G401.6 (cell line): ENCODE measurements at regions not wholly inside any gene's neighbourhood (a gene's known extent, or its start where the extent isn't known, plus 50 kb on each side); places are given as distances from the start of the nearest gene placed in this dataset.

Source experiments
- FAIRE-seq: peaks from 2 replicates; lab custom pipeline; 2012; peaks lifted over from hg19 to GRCh38; lab: Jason Lieb, UNC

GRCh38 chr10:57535306-57535705 is 732.4 kb downstream of the IPMK start:
- no peak for FAIRE-seq

GRCh38 chr10:57513637-57514036 is 754.1 kb downstream of the IPMK start:
- FAIRE-seq: no peak

- FAIRE-seq: no peak
Observed at GRCh38 chr10:57507788-57508187, 759.9 kb downstream of the IPMK start.

GRCh38 chr10:57506414-57507094 is 761.1 kb downstream of the IPMK start:
- FAIRE-seq: no peak

- no peak for FAIRE-seq
Observed at GRCh38 chr10:57494486-57494885, 773.2 kb downstream of the IPMK start.

GRCh38 chr10:57482259-57482658 is 785.4 kb downstream of the IPMK start:
- no peak for FAIRE-seq

GRCh38 chr10:57472823-57473619 is 794.7 kb downstream of the IPMK start:
- no peak for FAIRE-seq

- FAIRE-seq: no peak
Observed at GRCh38 chr10:57468894-57469432, 798.7 kb downstream of the IPMK start.

GRCh38 chr10:57465155-57465554 is 802.5 kb downstream of the IPMK start:
- no peak for FAIRE-seq

GRCh38 chr10:57460540-57460939 is 807.2 kb downstream of the IPMK start:
- FAIRE-seq: no peak

GRCh38 chr10:57457972-57458512 is 809.7 kb downstream of the IPMK start:
- no peak for FAIRE-seq

GRCh38 chr10:57430376-57430775 is 837.3 kb downstream of the IPMK start:
- no peak for FAIRE-seq

GRCh38 chr10:57420881-57421280 is 846.8 kb downstream of the IPMK start:
- no peak for FAIRE-seq

- no peak for FAIRE-seq
Observed at GRCh38 chr10:57418476-57418875, 849.2 kb downstream of the IPMK start.

GRCh38 chr10:57395923-57396322 is 871.8 kb downstream of the IPMK start:
- FAIRE-seq: no peak

GRCh38 chr10:57367412-57367811 is 900.3 kb downstream of the IPMK start:
- FAIRE-seq: no peak

- FAIRE-seq: no peak
Observed at GRCh38 chr10:57362811-57363210, 904.9 kb downstream of the IPMK start.

- FAIRE-seq: no peak
Observed at GRCh38 chr10:57353403-57354003, 914.2 kb downstream of the IPMK start.

GRCh38 chr10:57351076-57351475 is 916.6 kb downstream of the IPMK start:
- no peak for FAIRE-seq

- no peak for FAIRE-seq
Observed at GRCh38 chr10:57341294-57341693, 926.4 kb downstream of the IPMK start.

- FAIRE-seq: peak; percentile 92
Observed at GRCh38 chr10:57338823-57339558, 928.7 kb downstream of the IPMK start.

GRCh38 chr10:57336865-57337264 is 930.8 kb downstream of the IPMK start:
- no peak for FAIRE-seq
